GM19023 (cell line): ENCODE measurements at regions not wholly inside any gene's neighbourhood (a gene's known extent, or its start where the extent isn't known, plus 50 kb on each side); places are given as distances from the start of the nearest gene placed in this dataset.

Source experiments
- ATAC-seq: cut with Tn5 transposase; IDR thresholded peaks from one replicate; pipeline ENCODE4 v1.9.1; 2021; ENCODE audit warnings: mild to moderate bottlenecking, moderate library complexity; ENCODE audit not compliant: unreplicated experiment

GRCh38 chr16:16868727-16869126 lies 489.8 kb downstream of the NPIPA7 start:
- ATAC-seq = no peak

GRCh38 chr16:16869746-16870145 lies 490.8 kb downstream of the NPIPA7 start:
- no peak for ATAC-seq

- ATAC-seq = no peak
Measured at GRCh38 chr16:16871196-16871595, 492.3 kb downstream of the NPIPA7 start.

- no peak for ATAC-seq
Measured at GRCh38 chr16:16877061-16877460, 498.1 kb downstream of the NPIPA7 start.

GRCh38 chr16:16879567-16880251 lies 500.8 kb downstream of the NPIPA7 start:
- ATAC-seq = no peak

- no peak for ATAC-seq
Measured at GRCh38 chr16:16881814-16882213, 502.9 kb downstream of the NPIPA7 start.

GRCh38 chr16:16882766-16883165 lies 503.8 kb downstream of the NPIPA7 start:
- no peak for ATAC-seq

- ATAC-seq = no peak
Measured at GRCh38 chr16:16884451-16884850, 505.5 kb downstream of the NPIPA7 start.

- no peak for ATAC-seq
Measured at GRCh38 chr16:16887193-16887592, 508.3 kb downstream of the NPIPA7 start.

GRCh38 chr16:16890964-16891363 lies 512.0 kb downstream of the NPIPA7 start:
- ATAC-seq = no peak

GRCh38 chr16:16904601-16905000 lies 525.7 kb downstream of the NPIPA7 start:
- no peak for ATAC-seq

GRCh38 chr16:16905850-16906249 lies 526.9 kb downstream of the NPIPA7 start:
- ATAC-seq = no peak

- ATAC-seq = no peak
Measured at GRCh38 chr16:16907089-16907488, 528.1 kb downstream of the NPIPA7 start.

GRCh38 chr16:16908077-16908476 lies 529.1 kb downstream of the NPIPA7 start:
- no peak for ATAC-seq

- ATAC-seq = no peak
Measured at GRCh38 chr16:16909126-16909525, 530.2 kb downstream of the NPIPA7 start.

GRCh38 chr16:16910666-16911065 lies 531.7 kb downstream of the NPIPA7 start:
- no peak for ATAC-seq

- ATAC-seq = no peak
Measured at GRCh38 chr16:16915771-16916170, 536.8 kb downstream of the NPIPA7 start.

- ATAC-seq = no peak
Measured at GRCh38 chr16:16917191-16917785, 538.3 kb downstream of the NPIPA7 start.

- ATAC-seq = no peak
Measured at GRCh38 chr16:16923479-16923878, 544.5 kb downstream of the NPIPA7 start.

- no peak for ATAC-seq
Measured at GRCh38 chr16:16924613-16925012, 545.7 kb downstream of the NPIPA7 start.

- ATAC-seq = no peak
Measured at GRCh38 chr16:16925432-16925831, 545.3 kb downstream of the XYLT1 start.

- ATAC-seq = no peak
Measured at GRCh38 chr16:16928532-16929109, 542.1 kb downstream of the XYLT1 start.
